H9 (cell line): ENCODE measurements at regions not wholly inside any gene's neighbourhood (a gene's known extent, or its start where the extent isn't known, plus 50 kb on each side); places are given as distances from the start of the nearest gene placed in this dataset.

Experiments
- DNase-seq: peaks from one replicate; pipeline ENCODE4 v3.0.0-alpha.2; 2017
- H2AFZ ChIP-seq: one replicate; pipeline ENCODE4 v1.6.1; 2013; ENCODE audit warnings: mild to moderate bottlenecking, low read length, control low read depth, moderate library complexity
- H2AK5ac ChIP-seq: 2 replicates; pipeline ENCODE4 v1.6.1; 2013; ENCODE audit warnings: low read length, control low read depth, mixed read lengths; ENCODE audit not compliant: insufficient read length
- H2BK120ac ChIP-seq: one replicate; pipeline ENCODE4 v1.6.1; 2013; ENCODE audit warnings: low read depth, mild to moderate bottlenecking, low read length, control low read depth, inconsistent platforms; ENCODE audit not compliant: poor library complexity, severe bottlenecking
- H2BK12ac ChIP-seq: 2 replicates; pipeline ENCODE4 v1.6.1; 2013; ENCODE audit warnings: low read length, control low read depth, mixed read lengths, low read depth; ENCODE audit not compliant: insufficient read length
- H2BK15ac ChIP-seq: 2 replicates; pipeline ENCODE4 v1.6.1; 2013; ENCODE audit warnings: low read depth, low read length, control low read depth
- H2BK20ac ChIP-seq: one replicate; pipeline ENCODE4 v1.6.1; 2013; ENCODE audit warnings: low read depth, mild to moderate bottlenecking, low read length, control low read depth, inconsistent platforms; ENCODE audit not compliant: poor library complexity, severe bottlenecking
- H2BK5ac ChIP-seq: 2 replicates; pipeline ENCODE4 v1.6.1; 2013; ENCODE audit warnings: low read length, control low read depth, mixed read lengths; ENCODE audit not compliant: insufficient read length
- H3K14ac ChIP-seq: 2 replicates; pipeline ENCODE4 v1.6.1; 2013; ENCODE audit warnings: low read length, control low read depth; ENCODE audit not compliant: insufficient read depth
- H3K18ac ChIP-seq: 2 replicates; pipeline ENCODE4 v1.6.1; 2013; ENCODE audit warnings: low read depth, mild to moderate bottlenecking, mixed read lengths, low read length, control low read depth; ENCODE audit not compliant: insufficient read length
- H3K23ac ChIP-seq: 2 replicates; pipeline ENCODE4 v1.6.1; 2013; ENCODE audit warnings: low read length, control low read depth, mixed read lengths, low read depth; ENCODE audit not compliant: insufficient read length
- H3K23me2 ChIP-seq: 2 replicates; pipeline ENCODE4 v1.6.1; 2013; ENCODE audit warnings: low read depth, mild to moderate bottlenecking, mixed read lengths, low read length, control low read depth; ENCODE audit not compliant: insufficient read length, poor library complexity, severe bottlenecking
- H3K27ac ChIP-seq: 2 replicates; pipeline ENCODE4 v1.5.1; 2013; ENCODE audit warnings: low read length, control low read depth, mixed read lengths, low read depth; ENCODE audit not compliant: insufficient read length
- H3K27me3 ChIP-seq: 2 replicates; pipeline ENCODE4 v1.6.1; 2013; ENCODE audit warnings: low read length, control low read depth, inconsistent platforms; ENCODE audit not compliant: insufficient read depth
- H3K4ac ChIP-seq: 2 replicates; pipeline ENCODE4 v1.6.1; 2013; ENCODE audit warnings: low read depth, mild to moderate bottlenecking, control low read depth, inconsistent platforms, low read length, moderate library complexity
- H3K4me1 ChIP-seq: 2 replicates; pipeline ENCODE4 v1.6.1; 2013; ENCODE audit warnings: low read length, control low read depth, inconsistent platforms; ENCODE audit not compliant: insufficient read depth
- H3K4me2 ChIP-seq: 2 replicates; pipeline ENCODE4 v1.6.1; 2013; ENCODE audit warnings: low read length, control low read depth, mixed read lengths; ENCODE audit not compliant: insufficient read length, insufficient read depth
- H3K56ac ChIP-seq: 2 replicates; pipeline ENCODE4 v1.6.1; 2013; ENCODE audit warnings: low read depth, mild to moderate bottlenecking, mixed read lengths, low read length, control low read depth; ENCODE audit not compliant: insufficient read length
- H3K79me1 ChIP-seq: 2 replicates; pipeline ENCODE4 v1.6.1; 2013; ENCODE audit warnings: low read depth, mild to moderate bottlenecking, moderate library complexity, low read length, control low read depth, inconsistent platforms; ENCODE audit not compliant: insufficient read depth, poor library complexity, severe bottlenecking
- H3K79me2 ChIP-seq: 2 replicates; pipeline ENCODE4 v1.6.1; 2013; ENCODE audit warnings: low read length, control low read depth, inconsistent platforms; ENCODE audit not compliant: insufficient read depth
- H3K9ac ChIP-seq: 2 replicates; pipeline ENCODE4 v1.6.1; 2013; ENCODE audit warnings: low read length, control low read depth, mixed read lengths; ENCODE audit not compliant: insufficient read length; ENCODE audit errors: extremely low read depth
- H3K9me3 ChIP-seq: one replicate; pipeline ENCODE4 v1.6.1; 2013; ENCODE audit warnings: low read depth, low read length, inconsistent platforms; ENCODE audit not compliant: control insufficient read depth
- H3T11ph ChIP-seq: one replicate; pipeline ENCODE4 v1.6.1; 2013; ENCODE audit warnings: mild to moderate bottlenecking, low read length, control low read depth, inconsistent platforms
- H4K20me1 ChIP-seq: one replicate; pipeline ENCODE4 v1.6.1; 2013; ENCODE audit not compliant: control insufficient read depth, insufficient read length, insufficient read depth
- H4K5ac ChIP-seq: 2 replicates; pipeline ENCODE4 v1.6.1; 2013; ENCODE audit warnings: low read depth, mild to moderate bottlenecking, mixed read lengths, low read length, control low read depth; ENCODE audit not compliant: insufficient read length
- H4K8ac ChIP-seq: replicated peaks from 2 replicates; pipeline ENCODE4 v1.6.1; 2013; ENCODE audit warnings: low read length, control low read depth, mixed read lengths, low read depth; ENCODE audit not compliant: insufficient read length
- H4K91ac ChIP-seq: 2 replicates; pipeline ENCODE4 v1.6.1; 2013; ENCODE audit warnings: low read depth, mild to moderate bottlenecking, moderate library complexity, mixed read lengths, low read length, control low read depth; ENCODE audit not compliant: insufficient read length
- H3K27ac Mint-ChIP-seq, 3 experiments: 2 replicates in 2 of 3; 3 replicates in 1 of 3; pipeline ENCODE4 v1.8.0; 2020 to 2021; ENCODE audit warnings: mixed read lengths in 3 of 3, mild to moderate bottlenecking in 1 of 3, moderate library complexity in 1 of 3
- H3K27me3 Mint-ChIP-seq: 2 replicates; pipeline ENCODE4 v1.8.0; 2021; ENCODE audit warnings: low read depth, mild to moderate bottlenecking, moderate library complexity, mixed read lengths
- H3K36me3 Mint-ChIP-seq, 3 experiments: 2 replicates in 2 of 3; 3 replicates in 1 of 3; pipeline ENCODE4 v1.8.0; 2020 to 2021; ENCODE audit warnings: low read depth in 3 of 3, mixed read lengths in 3 of 3; ENCODE audit not compliant: insufficient read depth in 1 of 3
- H3K4me1 Mint-ChIP-seq, 2 experiments: 2 replicates each; pipeline ENCODE4 v1.8.0; 2020; ENCODE audit warnings: mixed read lengths in 2 of 2
- H3K4me3 Mint-ChIP-seq, 2 experiments: 2 replicates in 1 of 2; 3 replicates in 1 of 2; pipeline ENCODE4 v1.8.0; 2020 to 2021; ENCODE audit warnings: mild to moderate bottlenecking in 2 of 2, mixed read lengths in 2 of 2, moderate library complexity in 1 of 2
- H3K9me3 Mint-ChIP-seq, 2 experiments: 2 replicates in 1 of 2; 3 replicates in 1 of 2; pipeline ENCODE4 v1.8.0; 2020; ENCODE audit warnings: mild to moderate bottlenecking in 2 of 2, mixed read lengths in 2 of 2, moderate library complexity in 1 of 2
- CTCF ChIP-seq: fragments of 200-600 bp; sonication (generic); conservative IDR thresholded peaks from 3 replicates; pipeline ENCODE4 v1.8.0; 2021; ENCODE audit warnings: antibody characterized with exemption, mild to moderate bottlenecking
- WGBS: extraction: QIAGEN DNeasy Blood & Tissue Kit; methylation state at CpG from one replicate; pipeline ENCODE4 v1.1.7; 2013; ENCODE audit warnings: missing lambda C conversion rate, low lambda C conversion rate, mixed read lengths; ENCODE audit not compliant: insufficient read length; ENCODE audit errors: extremely low coverage; 5-methylcytosine and 5-hydroxymethylcytosine counted together

DNA sequence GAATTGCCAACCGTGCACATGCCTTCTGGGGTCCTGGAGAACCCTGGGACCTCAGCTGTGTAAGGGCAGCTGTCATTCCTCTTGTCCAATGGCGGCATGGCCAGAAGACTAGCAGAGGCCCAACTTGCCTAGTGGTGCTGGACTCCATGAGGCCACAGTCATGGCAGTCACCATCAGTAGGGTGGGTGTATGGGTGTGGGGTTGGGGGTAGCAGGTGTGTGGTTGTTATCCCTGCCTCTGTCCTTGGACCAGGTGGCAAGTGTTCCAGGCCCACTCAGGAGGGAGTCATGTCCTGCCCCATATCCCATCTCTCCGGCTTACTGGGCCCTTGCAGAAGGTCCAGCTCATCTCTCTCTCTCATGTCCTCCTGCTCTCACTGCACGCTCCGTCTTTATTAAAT lies 1596.2 kb downstream of the MRPL39 start:
- no peak overlapping the region for H2BK5ac ChIP-seq
- H3K23ac ChIP-seq, result no peak overlapping the region
- no peak overlapping the region for H3K4me2 ChIP-seq
- no peaks in the 10 kb centered on the region for H3K27me3 Mint-ChIP-seq
- no peak overlapping the region for H3T11ph ChIP-seq
- no peaks in the 10 kb centered on the region for H3K27me3 ChIP-seq
- no peak overlapping the region for H4K91ac ChIP-seq
- H3K9me3 ChIP-seq, result no peaks in the 10 kb centered on the region
- H3K9me3 Mint-ChIP-seq, result peaks cover 54% of the 10 kb centered on the region in 2 experiments
- H3K4me1 Mint-ChIP-seq, result no peaks in the 10 kb centered on the region
- no peaks in the 10 kb centered on the region for H4K20me1 ChIP-seq
- WGBS, result no CpG with 5 or more reads among the region's 5 CpGs
- no peak overlapping the region for H2AK5ac ChIP-seq
- no peak overlapping the region for H2BK15ac ChIP-seq
- H3K79me1 ChIP-seq, result no peaks in the 10 kb centered on the region
- no peak overlapping the region for H3K14ac ChIP-seq
- no peak overlapping the region for H3K4ac ChIP-seq
- H4K5ac ChIP-seq, result no peak overlapping the region
- H3K36me3 Mint-ChIP-seq, result peaks cover 0 to 16% (median 0%) of the 10 kb centered on the region in 3 experiments; a peak in 3 of 7 replicates
- H2BK12ac ChIP-seq, result no peak overlapping the region
- no peaks in the 10 kb centered on the region for H3K23me2 ChIP-seq
- no peak overlapping the region for H3K27ac ChIP-seq
- H3K56ac ChIP-seq, result no peak overlapping the region
- H3K79me2 ChIP-seq, result no peaks in the 10 kb centered on the region
- no peak overlapping the region for H2AFZ ChIP-seq
- no peaks in the 10 kb centered on the region for H3K4me1 ChIP-seq
- H3K18ac ChIP-seq, result no peak overlapping the region
- H4K8ac ChIP-seq, result no peak overlapping the region
- H2BK20ac ChIP-seq, result no peak overlapping the region
- H3K27ac Mint-ChIP-seq, result no peak overlapping the region
- H3K4me3 Mint-ChIP-seq, result no peak overlapping the region
- no peak for TF ChIP-seq CTCF
- DNase-seq, result no peak
- no peak overlapping the region for H2BK120ac ChIP-seq
- no peak overlapping the region for H3K9ac ChIP-seq
